ENCODE measurements at regions not wholly inside any gene's neighbourhood (a gene's known extent, or its start where the extent isn't known, plus 50 kb on each side); places are given as distances from the start of the nearest gene placed in this dataset.

DNA sequence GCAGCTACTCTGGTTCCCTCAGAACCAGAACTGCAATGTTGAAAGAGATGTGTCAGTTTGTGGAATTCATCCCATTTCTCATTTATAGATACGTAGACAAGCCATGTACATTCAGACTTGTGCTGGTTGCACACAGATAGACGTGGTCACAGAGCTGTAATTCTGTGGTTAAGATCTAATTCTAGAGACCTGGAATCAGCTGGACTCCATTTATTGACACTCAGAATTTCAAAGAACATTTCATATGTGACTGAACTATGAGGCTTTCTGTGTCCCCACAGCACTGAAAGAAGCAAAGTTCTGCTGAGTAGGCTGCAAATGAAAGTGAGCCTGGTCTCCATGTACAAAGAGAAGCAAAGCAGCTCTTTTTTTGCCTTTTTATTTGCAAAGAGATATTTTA, 220.2 kb upstream of the NAV3 start:
- TF ChIP-seq, protein P1, sequence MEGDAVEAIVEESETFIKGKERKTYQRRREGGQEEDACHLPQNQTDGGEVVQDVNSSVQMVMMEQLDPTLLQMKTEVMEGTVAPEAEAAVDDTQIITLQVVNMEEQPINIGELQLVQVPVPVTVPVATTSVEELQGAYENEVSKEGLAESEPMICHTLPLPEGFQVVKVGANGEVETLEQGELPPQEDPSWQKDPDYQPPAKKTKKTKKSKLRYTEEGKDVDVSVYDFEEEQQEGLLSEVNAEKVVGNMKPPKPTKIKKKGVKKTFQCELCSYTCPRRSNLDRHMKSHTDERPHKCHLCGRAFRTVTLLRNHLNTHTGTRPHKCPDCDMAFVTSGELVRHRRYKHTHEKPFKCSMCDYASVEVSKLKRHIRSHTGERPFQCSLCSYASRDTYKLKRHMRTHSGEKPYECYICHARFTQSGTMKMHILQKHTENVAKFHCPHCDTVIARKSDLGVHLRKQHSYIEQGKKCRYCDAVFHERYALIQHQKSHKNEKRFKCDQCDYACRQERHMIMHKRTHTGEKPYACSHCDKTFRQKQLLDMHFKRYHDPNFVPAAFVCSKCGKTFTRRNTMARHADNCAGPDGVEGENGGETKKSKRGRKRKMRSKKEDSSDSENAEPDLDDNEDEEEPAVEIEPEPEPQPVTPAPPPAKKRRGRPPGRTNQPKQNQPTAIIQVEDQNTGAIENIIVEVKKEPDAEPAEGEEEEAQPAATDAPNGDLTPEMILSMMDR (IDR thresholded peaks at IDR 0.05): no peak
- no peak for TF ChIP-seq EZH2 (IDR thresholded peaks at IDR 0.05; ENCODE audit: borderline replicate concordance, insufficient read depth, low read depth, low read length, poor library complexity, severe bottlenecking)
